HT-29 (cell line): ENCODE measurements at regions not wholly inside any gene's neighbourhood (a gene's known extent, or its start where the extent isn't known, plus 50 kb on each side); places are given as distances from the start of the nearest gene placed in this dataset.

Experiments used
- DNase-seq: peaks from one replicate; pipeline ENCODE4 v3.0.0-alpha.2; 2015; ENCODE audit warnings: low spot score

- no peak for DNase-seq
These were observed 189.3 kb upstream of the TSC22D2 start for GRCh38 chr3:150218841-150219240.

GRCh38 chr3:150218236-150218635 is 189.9 kb upstream of the TSC22D2 start:
- no peak for DNase-seq

GRCh38 chr3:150217691-150218090 is 190.4 kb upstream of the TSC22D2 start:
- no peak for DNase-seq

GRCh38 chr3:150216866-150217600 is 191.1 kb upstream of the TSC22D2 start:
- DNase-seq: no peak

GRCh38 chr3:150216041-150216811 is 191.9 kb upstream of the TSC22D2 start:
- DNase-seq: no peak

GRCh38 chr3:150215616-150216015 is 192.5 kb upstream of the TSC22D2 start:
- DNase-seq: no peak

- no peak for DNase-seq
These were observed 194.5 kb upstream of the TSC22D2 start for GRCh38 chr3:150213577-150213976.

- no peak for DNase-seq
These were observed 197.5 kb upstream of the TSC22D2 start for GRCh38 chr3:150210461-150211110.

- DNase-seq: no peak
These were observed 204.8 kb upstream of the TSC22D2 start for GRCh38 chr3:150203273-150203672.

- no peak for DNase-seq
These were observed 205.4 kb upstream of the TSC22D2 start for GRCh38 chr3:150202711-150203110.

GRCh38 chr3:150194957-150195356 is 213.1 kb upstream of the TSC22D2 start:
- DNase-seq: no peak

GRCh38 chr3:150194513-150194912 is 213.6 kb upstream of the TSC22D2 start:
- no peak for DNase-seq

GRCh38 chr3:150184426-150185071 is 213.9 kb upstream of the PFN2 start:
- peak; percentile 10 for DNase-seq

- DNase-seq: peak; percentile 85
These were observed 213.2 kb upstream of the PFN2 start for GRCh38 chr3:150183678-150184425.

- peak; percentile 46 for DNase-seq
These were observed 209.6 kb upstream of the PFN2 start for GRCh38 chr3:150180334-150180733.

GRCh38 chr3:150179330-150179729 is 208.6 kb upstream of the PFN2 start:
- no peak for DNase-seq

- no peak for DNase-seq
These were observed 207.1 kb upstream of the PFN2 start for GRCh38 chr3:150177673-150178381.

GRCh38 chr3:150174179-150174578 is 203.5 kb upstream of the PFN2 start:
- DNase-seq: no peak

- no peak for DNase-seq
These were observed 201.7 kb upstream of the PFN2 start for GRCh38 chr3:150172356-150172755.

GRCh38 chr3:150170852-150171520 is 200.3 kb upstream of the PFN2 start:
- DNase-seq: no peak
